ENCODE measurements at regions not wholly inside any gene's neighbourhood (a gene's known extent, or its start where the extent isn't known, plus 50 kb on each side); places are given as distances from the start of the nearest gene placed in this dataset.
A peak's percentile ranks its signal among the peaks of the same experiment; 100 is the strongest.

- Histone ChIP-seq H3K79me2 (ENCODE audit: insufficient read depth, low read length) (no peaks in the 10 kb centered on the region), H3K4me1 (ENCODE audit: control insufficient read depth in 1 of 2, insufficient read depth in 2 of 2, low read length in 2 of 2) (no peaks in the 10 kb centered on the region), H4K20me1 (ENCODE audit: insufficient read depth, low read length) (no peaks in the 10 kb centered on the region), H3K27me3 (ENCODE audit: control insufficient read depth in 2 of 2, insufficient read depth in 2 of 2, low read length in 2 of 2) (no peaks in the 10 kb centered on the region), H3K4me3 (replicated peaks in 1 of 3; ENCODE audit: low read depth in 2 of 3, low read length in 3 of 3) (no peak overlapping the region), H3K27ac (ENCODE audit: low read depth in 1 of 2, low read length in 2 of 2) (no peak overlapping the region), H3K9me3 (replicated peaks in 1 of 2; ENCODE audit: control insufficient read depth in 1 of 2, insufficient read depth in 1 of 2, low read length in 2 of 2) (no peaks in the 10 kb centered on the region), H3K36me3 (replicated peaks in 1 of 2; ENCODE audit: control insufficient read depth in 1 of 2, insufficient read depth in 2 of 2, low read length in 2 of 2) (no peaks in the 10 kb centered on the region), H2AFZ (ENCODE audit: insufficient read depth, low read depth, low read length, poor library complexity, severe bottlenecking) (no peak overlapping the region), H3K4me2 (replicated peaks; ENCODE audit: extremely low read depth, low read length, poor library complexity, severe bottlenecking) (no peak overlapping the region), H3K9ac (ENCODE audit: insufficient read depth, low read length, poor library complexity, severe bottlenecking) (no peak overlapping the region)
- TF ChIP-seq, protein P1, sequence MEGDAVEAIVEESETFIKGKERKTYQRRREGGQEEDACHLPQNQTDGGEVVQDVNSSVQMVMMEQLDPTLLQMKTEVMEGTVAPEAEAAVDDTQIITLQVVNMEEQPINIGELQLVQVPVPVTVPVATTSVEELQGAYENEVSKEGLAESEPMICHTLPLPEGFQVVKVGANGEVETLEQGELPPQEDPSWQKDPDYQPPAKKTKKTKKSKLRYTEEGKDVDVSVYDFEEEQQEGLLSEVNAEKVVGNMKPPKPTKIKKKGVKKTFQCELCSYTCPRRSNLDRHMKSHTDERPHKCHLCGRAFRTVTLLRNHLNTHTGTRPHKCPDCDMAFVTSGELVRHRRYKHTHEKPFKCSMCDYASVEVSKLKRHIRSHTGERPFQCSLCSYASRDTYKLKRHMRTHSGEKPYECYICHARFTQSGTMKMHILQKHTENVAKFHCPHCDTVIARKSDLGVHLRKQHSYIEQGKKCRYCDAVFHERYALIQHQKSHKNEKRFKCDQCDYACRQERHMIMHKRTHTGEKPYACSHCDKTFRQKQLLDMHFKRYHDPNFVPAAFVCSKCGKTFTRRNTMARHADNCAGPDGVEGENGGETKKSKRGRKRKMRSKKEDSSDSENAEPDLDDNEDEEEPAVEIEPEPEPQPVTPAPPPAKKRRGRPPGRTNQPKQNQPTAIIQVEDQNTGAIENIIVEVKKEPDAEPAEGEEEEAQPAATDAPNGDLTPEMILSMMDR (IDR thresholded peaks at IDR 0.05): no peak
- no peak overlapping the region for H3K27ac Mint-ChIP-seq
- H3K9me3 Mint-ChIP-seq: no peaks in the 10 kb centered on the region
- intact Hi-C loops (cut with micrococcal nuclease): loop anchor here in 1 of 2 donors (10.0 kb wide), 1 partner anchor 900 kb away; no protein-coding TSS in a partner anchor
- no peak for DNase-seq
- H3K27me3 Mint-ChIP-seq (ENCODE audit: low read depth in 3 of 3): peaks cover 4 to 13% (median 7%) of the 10 kb centered on the region in 3 donors
- H3K4me1 Mint-ChIP-seq: no peaks in the 10 kb centered on the region
- H3K36me3 Mint-ChIP-seq: no peaks in the 10 kb centered on the region
- no peak overlapping the region for H3K4me3 Mint-ChIP-seq
- WGBS (ENCODE audit: insufficient coverage): 77% methylated on average over 2 of the region's 5 CpGs
Observed at GRCh38 chr11:116224889-116225200, 547.9 kb downstream of the BUD13 start.

DNA sequence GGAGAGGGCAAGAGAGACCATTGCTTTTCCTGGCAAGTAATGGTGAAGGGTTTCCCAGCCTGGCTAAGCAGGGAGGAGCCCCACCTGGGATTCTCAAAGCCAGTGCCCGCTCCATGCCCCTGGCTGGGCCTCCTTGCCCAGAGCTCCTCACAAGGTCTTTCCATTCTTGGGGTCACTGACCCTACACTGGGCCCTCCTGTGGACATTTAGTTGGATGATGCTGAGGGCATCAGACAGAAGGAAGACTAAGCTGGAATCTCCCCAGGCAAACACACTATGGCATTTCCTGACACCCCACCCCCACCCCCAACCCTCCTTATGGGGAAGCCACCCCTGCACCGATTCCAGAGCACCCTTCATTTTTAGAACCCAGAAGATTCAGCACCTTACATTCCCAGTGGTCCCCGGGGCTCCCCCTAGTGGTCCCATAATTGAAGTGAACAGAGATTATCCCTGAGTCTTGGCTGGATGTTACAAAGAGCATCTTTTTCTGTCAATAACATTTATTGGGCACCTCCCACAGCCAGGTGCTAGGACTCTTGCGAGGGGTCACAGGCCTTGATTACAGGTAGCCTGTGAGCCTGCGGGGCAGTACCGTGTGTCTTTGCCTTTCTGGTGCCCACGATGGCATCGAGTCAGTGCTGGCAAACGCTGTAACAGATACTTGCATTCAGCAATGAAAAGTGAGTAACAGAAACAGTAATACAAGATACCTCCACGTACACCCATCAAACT is 548.5 kb downstream of the BUD13 start:
- no peaks in the 10 kb centered on the region for H3K4me1 ChIP-seq (ENCODE audit: control insufficient read depth in 1 of 2, insufficient read depth in 2 of 2, low read length in 2 of 2)
- TF ChIP-seq, protein P1 (IDR thresholded peaks at IDR 0.05): peak; percentile 83
- intact Hi-C loops (cut with micrococcal nuclease): loop anchor here in 1 of 2 donors (10.0 kb wide), 1 partner anchor 900 kb away; no protein-coding TSS in a partner anchor
- no peaks in the 10 kb centered on the region for H3K9me3 Mint-ChIP-seq
- H3K36me3 Mint-ChIP-seq: no peaks in the 10 kb centered on the region
- no peaks in the 10 kb centered on the region for H3K9me3 ChIP-seq (replicated peaks in 1 of 2; ENCODE audit: control insufficient read depth in 1 of 2, insufficient read depth in 1 of 2, low read length in 2 of 2)
- H3K27me3 Mint-ChIP-seq (ENCODE audit: low read depth in 3 of 3): peaks cover 4 to 11% (median 7%) of the 10 kb centered on the region in 3 donors
- no peaks in the 10 kb centered on the region for H3K79me2 ChIP-seq (ENCODE audit: insufficient read depth, low read length)
- H3K4me3 Mint-ChIP-seq: no peak overlapping the region
- no peak overlapping the region for H3K27ac ChIP-seq (ENCODE audit: low read depth in 1 of 2, low read length in 2 of 2)
- no peak overlapping the region for H3K4me2 ChIP-seq (replicated peaks; ENCODE audit: extremely low read depth, low read length, poor library complexity, severe bottlenecking)
- H3K27ac Mint-ChIP-seq: peak overlapping the region in 1 of 7 donors; percentile 36
- H4K20me1 ChIP-seq (ENCODE audit: insufficient read depth, low read length): no peaks in the 10 kb centered on the region
- no peak overlapping the region for H3K4me3 ChIP-seq (replicated peaks in 1 of 3; ENCODE audit: low read depth in 2 of 3, low read length in 3 of 3)
- H3K36me3 ChIP-seq (replicated peaks in 1 of 2; ENCODE audit: control insufficient read depth in 1 of 2, insufficient read depth in 2 of 2, low read length in 2 of 2): no peaks in the 10 kb centered on the region
- WGBS (ENCODE audit: insufficient coverage): 57% methylated on average over 7 of the region's 10 CpGs
- H3K4me1 Mint-ChIP-seq: no peaks in the 10 kb centered on the region
- no peak overlapping the region for H2AFZ ChIP-seq (ENCODE audit: insufficient read depth, low read depth, low read length, poor library complexity, severe bottlenecking)
- H3K9ac ChIP-seq (ENCODE audit: insufficient read depth, low read length, poor library complexity, severe bottlenecking): no peak overlapping the region
- H3K27me3 ChIP-seq (ENCODE audit: control insufficient read depth in 2 of 2, insufficient read depth in 2 of 2, low read length in 2 of 2): no peaks in the 10 kb centered on the region
- peak; percentile 3 to 17 (median 12) for DNase-seq

Data from CD14-positive monocyte (primary cell).